Peyer's patch (tissue), 4 donors: ENCODE measurements at regions not wholly inside any gene's neighbourhood (a gene's known extent, or its start where the extent isn't known, plus 50 kb on each side); places are given as distances from the start of the nearest gene placed in this dataset.

Experiments used
- POLR2A ChIP-seq, 2 donors: fragments of 450-650 bp; IDR thresholded peaks; one replicate each; pipeline ENCODE4 v1.5.1; 2017; ENCODE audit warnings: antibody characterized with exemption in 2 of 2, mild to moderate bottlenecking in 2 of 2, moderate library complexity in 2 of 2
- TF ChIP-seq, protein P1 (sequence below), 6 experiments: fragments of 450-650 bp in 4 of 6; fragments of 200-600 bp in 2 of 6; sonication (generic) in 1 of 6; IDR thresholded peaks; one replicate each; pipeline ENCODE4 v1.5.1; 2017 to 2019; ENCODE audit warnings: antibody characterized with exemption in 6 of 6, mild to moderate bottlenecking in 3 of 6, moderate library complexity in 1 of 6

DNA sequence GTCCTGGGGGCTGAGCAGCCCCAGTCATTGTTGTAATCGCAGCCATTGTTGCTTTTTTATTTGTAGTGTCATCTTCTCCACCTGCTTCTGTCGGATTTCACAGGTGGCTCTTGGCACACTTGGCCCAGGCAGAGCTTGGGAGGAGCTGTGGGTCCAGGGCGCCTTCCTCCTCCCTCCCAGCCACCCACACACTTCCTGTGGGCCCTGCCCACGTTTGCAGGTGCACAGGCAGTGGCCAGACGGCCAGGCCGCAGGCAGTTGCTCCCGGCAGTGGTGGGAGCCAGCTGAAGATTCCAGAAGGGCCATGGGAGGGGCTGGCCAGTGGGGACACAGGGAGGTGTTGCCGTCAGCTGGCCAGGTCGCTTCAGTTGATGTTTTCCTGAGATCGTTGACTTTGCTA, 1191.9 kb downstream of the BRD1 start:
- TF ChIP-seq POLR2A (IDR thresholded peaks at IDR 0.05), result no peak
- TF ChIP-seq, protein P1, sequence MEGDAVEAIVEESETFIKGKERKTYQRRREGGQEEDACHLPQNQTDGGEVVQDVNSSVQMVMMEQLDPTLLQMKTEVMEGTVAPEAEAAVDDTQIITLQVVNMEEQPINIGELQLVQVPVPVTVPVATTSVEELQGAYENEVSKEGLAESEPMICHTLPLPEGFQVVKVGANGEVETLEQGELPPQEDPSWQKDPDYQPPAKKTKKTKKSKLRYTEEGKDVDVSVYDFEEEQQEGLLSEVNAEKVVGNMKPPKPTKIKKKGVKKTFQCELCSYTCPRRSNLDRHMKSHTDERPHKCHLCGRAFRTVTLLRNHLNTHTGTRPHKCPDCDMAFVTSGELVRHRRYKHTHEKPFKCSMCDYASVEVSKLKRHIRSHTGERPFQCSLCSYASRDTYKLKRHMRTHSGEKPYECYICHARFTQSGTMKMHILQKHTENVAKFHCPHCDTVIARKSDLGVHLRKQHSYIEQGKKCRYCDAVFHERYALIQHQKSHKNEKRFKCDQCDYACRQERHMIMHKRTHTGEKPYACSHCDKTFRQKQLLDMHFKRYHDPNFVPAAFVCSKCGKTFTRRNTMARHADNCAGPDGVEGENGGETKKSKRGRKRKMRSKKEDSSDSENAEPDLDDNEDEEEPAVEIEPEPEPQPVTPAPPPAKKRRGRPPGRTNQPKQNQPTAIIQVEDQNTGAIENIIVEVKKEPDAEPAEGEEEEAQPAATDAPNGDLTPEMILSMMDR (IDR thresholded peaks at IDR 0.05), result no peak
